ENCODE measurements at regions not wholly inside any gene's neighbourhood (a gene's known extent, or its start where the extent isn't known, plus 50 kb on each side); places are given as distances from the start of the nearest gene placed in this dataset.

GRCh38 chr2:189363559-189363958 is 77.7 kb upstream of the WDR75 start:
- intact Hi-C loops (cut with micrococcal nuclease) = no loop called here

DNA sequence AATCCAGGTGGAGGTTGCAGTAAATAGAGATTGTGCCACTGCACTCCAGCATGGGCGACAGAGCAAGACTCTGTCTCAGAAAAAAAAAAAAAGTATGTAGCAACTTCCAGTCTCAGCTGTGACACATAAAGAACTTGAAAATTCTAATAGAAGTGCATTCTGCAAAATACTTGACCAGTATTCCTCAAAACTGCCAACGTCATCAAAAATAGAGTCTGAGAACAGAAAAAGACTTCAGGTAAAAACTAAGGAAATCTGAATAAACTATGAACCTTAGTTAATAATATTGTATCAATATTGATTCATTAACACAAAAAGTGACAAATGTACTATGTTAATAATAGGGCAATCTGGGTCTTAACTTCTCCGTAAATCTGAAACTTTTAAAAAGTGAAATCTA is 76.7 kb upstream of the WDR75 start:
- intact Hi-C loops (cut with micrococcal nuclease) = no loop called here

GRCh38 chr2:189366349-189366748 is 74.9 kb upstream of the WDR75 start:
- intact Hi-C loops (cut with micrococcal nuclease) = no loop called here

- intact Hi-C loops (cut with micrococcal nuclease) = no loop called here
These were observed 73.9 kb upstream of the WDR75 start for GRCh38 chr2:189367343-189367742.

GRCh38 chr2:189369566-189369965 is 71.7 kb upstream of the WDR75 start:
- intact Hi-C loops (cut with micrococcal nuclease) = no loop called here

DNA sequence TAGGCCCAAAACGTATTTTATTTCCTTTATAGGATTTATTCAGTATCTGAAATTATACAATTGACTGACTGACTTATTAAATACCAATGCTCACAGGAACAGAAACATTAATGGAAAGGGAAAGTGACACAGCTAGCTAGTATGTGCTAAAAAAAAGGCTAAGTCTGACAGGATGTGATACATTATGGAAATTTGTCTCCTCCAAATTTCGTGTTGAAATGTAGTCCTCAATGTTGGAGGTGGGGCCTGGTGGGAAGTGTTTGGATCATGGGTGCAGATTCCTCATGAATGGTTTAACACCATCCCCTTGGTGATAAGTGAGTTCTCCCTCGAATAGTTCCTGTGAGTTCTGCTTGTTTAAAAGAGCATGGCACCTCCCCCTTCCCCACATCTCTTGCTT is 70.6 kb upstream of the WDR75 start:
- intact Hi-C loops (cut with micrococcal nuclease) = no loop called here

GRCh38 chr2:189372688-189373257 is 68.5 kb upstream of the WDR75 start:
- intact Hi-C loops (cut with micrococcal nuclease) = no loop called here

GRCh38 chr2:189374481-189374880 is 66.8 kb upstream of the WDR75 start:
- intact Hi-C loops (cut with micrococcal nuclease) = no loop called here

DNA sequence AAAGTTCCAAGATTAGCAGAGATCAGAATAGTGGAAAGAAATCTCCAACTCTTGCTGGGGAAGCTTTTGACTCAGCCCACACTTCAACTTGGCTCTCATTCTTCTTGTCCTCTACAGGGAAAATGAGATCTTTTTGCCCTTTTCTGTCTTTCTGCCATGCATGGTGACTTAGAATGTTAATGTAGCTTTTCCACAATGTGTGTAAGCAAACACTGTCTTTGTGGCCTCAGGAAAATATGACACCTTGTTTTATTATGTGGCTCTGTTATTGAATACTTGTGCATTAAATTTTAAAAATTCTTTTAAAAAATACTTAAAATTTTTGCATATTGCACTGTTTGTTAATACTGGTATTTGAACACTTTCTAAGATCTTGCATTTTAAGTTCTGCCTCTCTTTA is 65.4 kb upstream of the WDR75 start:
- intact Hi-C loops (cut with micrococcal nuclease) = no loop called here

- intact Hi-C loops (cut with micrococcal nuclease) = no loop called here
These were observed 62.0 kb upstream of the WDR75 start for GRCh38 chr2:189379287-189379630.

- intact Hi-C loops (cut with micrococcal nuclease) = no loop called here
These were observed 61.5 kb upstream of the WDR75 start for GRCh38 chr2:189379731-189380261.

DNA sequence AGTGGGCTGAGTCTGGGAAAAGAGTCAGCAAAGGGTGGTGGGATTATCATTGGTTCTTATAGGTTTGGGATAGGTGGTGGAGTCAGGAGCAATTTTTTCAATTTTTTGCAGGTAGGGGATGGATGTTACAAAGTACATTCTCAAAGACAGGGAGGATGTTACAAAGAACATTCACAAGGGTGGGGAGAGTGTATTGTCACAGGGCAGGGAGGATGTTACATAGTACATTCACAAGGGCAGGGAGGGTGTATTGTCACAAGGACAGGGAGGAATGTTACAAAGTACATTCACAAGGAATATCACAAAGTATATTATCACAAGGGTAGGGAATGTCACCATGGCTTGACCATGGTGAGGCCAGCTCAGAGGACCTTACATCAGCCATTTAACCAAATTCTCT is 58.6 kb upstream of the WDR75 start:
- intact Hi-C loops (cut with micrococcal nuclease) = no loop called here

DNA sequence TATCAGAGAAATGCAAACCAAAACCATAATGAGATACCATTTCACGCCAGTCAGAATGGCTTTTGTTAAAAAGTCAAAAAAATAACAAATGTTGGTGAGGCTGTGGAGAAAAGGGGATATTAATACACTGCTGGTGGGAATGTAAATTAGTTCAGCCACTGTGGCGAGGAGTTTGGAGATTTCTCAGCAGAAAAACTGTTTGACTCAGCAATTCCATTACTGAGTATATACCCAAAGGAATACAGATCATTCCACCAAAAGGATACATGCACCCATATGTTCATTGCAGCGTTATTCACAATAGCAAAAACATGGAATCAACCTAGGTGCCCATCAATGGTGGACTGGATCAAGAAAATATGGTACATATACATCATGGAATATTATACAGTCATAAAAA is 54.5 kb upstream of the WDR75 start:
- intact Hi-C loops (cut with micrococcal nuclease) = no loop called here

- intact Hi-C loops (cut with micrococcal nuclease) = no loop called here
These were observed 50.1 kb upstream of the WDR75 start for GRCh38 chr2:189391201-189391600.
